H1 (cell line): ENCODE measurements at regions not wholly inside any gene's neighbourhood (a gene's known extent, or its start where the extent isn't known, plus 50 kb on each side); places are given as distances from the start of the nearest gene placed in this dataset.

Experiments
- CTCF ChIA-PET: fragments of 300-600 bp; sonication (Branson Sonifier 250); formaldehyde crosslinking; loops from one replicate; lab custom pipeline; 2021; ENCODE audit not compliant: partially characterized antibody; lab: Charles Lee
- POLR2A ChIA-PET: fragments of 300-600 bp; sonication (Branson Sonifier 250); formaldehyde crosslinking; loops from one replicate; lab custom pipeline; 2021; ENCODE audit warnings: inconsistent platforms; ENCODE audit not compliant: partially characterized antibody; lab: Charles Lee
- DNase-seq, 2 experiments: peaks; one replicate each; pipeline versions ENCODE4 v3.0.0 to v3.0.0-alpha.2; 2010 to 2022; ENCODE audit warnings: low spot score in 2 of 2, low read depth in 1 of 2, mixed read lengths in 1 of 2
- FAIRE-seq: peaks from 2 replicates; lab custom pipeline; 2011; peaks lifted over from hg19 to GRCh38; lab: Jason Lieb, UNC
- H2AFZ ChIP-seq: 2 replicates; pipeline ENCODE4 v1.8.1; 2012; ENCODE audit warnings: low read length, inconsistent platforms
- H2AK5ac ChIP-seq: 2 replicates; pipeline ENCODE4 v1.6.1; 2013; ENCODE audit warnings: low read depth, low read length
- H2BK120ac ChIP-seq: replicated peaks from 2 replicates; pipeline ENCODE3; 2013; ENCODE audit warnings: low read depth, low read length, inconsistent platforms
- H2BK12ac ChIP-seq: 2 replicates; pipeline ENCODE4 v1.6.1; 2013; ENCODE audit warnings: low read depth, low read length
- H2BK15ac ChIP-seq: 2 replicates; pipeline ENCODE4 v1.6.1; 2013; ENCODE audit warnings: low read length
- H2BK20ac ChIP-seq: 2 replicates; pipeline ENCODE4 v1.6.1; 2013; ENCODE audit warnings: low read length
- H2BK5ac ChIP-seq: 2 replicates; pipeline ENCODE4 v1.6.1; 2013; ENCODE audit warnings: low read depth, low read length
- H3K14ac ChIP-seq: 2 replicates; pipeline ENCODE4 v1.6.1; 2013; ENCODE audit warnings: inconsistent platforms; ENCODE audit not compliant: insufficient read length
- H3K18ac ChIP-seq: 2 replicates; pipeline ENCODE4 v1.6.1; 2013; ENCODE audit warnings: low read length; ENCODE audit errors: extremely low read depth
- H3K23ac ChIP-seq: 2 replicates; pipeline ENCODE4 v1.6.1; 2013; ENCODE audit warnings: inconsistent platforms; ENCODE audit not compliant: insufficient read length
- H3K23me2 ChIP-seq: 2 replicates; pipeline ENCODE4 v1.6.1; 2013; ENCODE audit warnings: low read depth, low read length
- H3K27ac ChIP-seq: 2 replicates; pipeline ENCODE4 v1.6.1; 2011; ENCODE audit warnings: low read depth, low read length, inconsistent platforms
- H3K27me3 ChIP-seq, 4 experiments: replicated peaks in 1 of 4; 1 replicate in 1 of 4; 2 replicates in 3 of 4; pipeline versions ENCODE4 v1.6.1 to v1.8.1; 2011 to 2013; ENCODE audit warnings: low read length in 3 of 4, mild to moderate bottlenecking in 3 of 4, inconsistent platforms in 2 of 4, mixed read lengths in 2 of 4, moderate library complexity in 1 of 4; ENCODE audit not compliant: control insufficient read depth in 3 of 4, insufficient read depth in 3 of 4; ENCODE audit errors: extremely low read depth in 1 of 4
- H3K36me3 ChIP-seq, 4 experiments: 2 replicates each; pipeline versions ENCODE4 v1.6.1 to v1.8.1; 2011 to 2013; ENCODE audit warnings: mild to moderate bottlenecking in 4 of 4, low read length in 3 of 4, moderate library complexity in 2 of 4, control low read depth in 1 of 4, inconsistent platforms in 1 of 4; ENCODE audit not compliant: insufficient read depth in 4 of 4, control insufficient read depth in 2 of 4
- H3K4ac ChIP-seq: replicated peaks from 2 replicates; pipeline ENCODE3; 2013; ENCODE audit warnings: low read length, low read depth, mixed read lengths, inconsistent platforms; ENCODE audit not compliant: insufficient read length
- H3K4me1 ChIP-seq, 4 experiments: replicated peaks in 1 of 4; 1 replicate in 1 of 4; 2 replicates in 3 of 4; pipeline versions ENCODE4 v1.6.1 to v1.8.1; 2011 to 2013; ENCODE audit warnings: low read length in 3 of 4, inconsistent platforms in 2 of 4, mixed read lengths in 1 of 4; ENCODE audit not compliant: insufficient read depth in 4 of 4, control insufficient read depth in 3 of 4
- H3K4me2 ChIP-seq, 2 experiments: 2 replicates each; pipeline versions ENCODE4 v1.6.1 to v1.8.1; 2011 to 2013; ENCODE audit warnings: low read depth in 2 of 2, low read length in 2 of 2, control low read depth in 1 of 2, inconsistent platforms in 1 of 2, mild to moderate bottlenecking in 1 of 2; ENCODE audit not compliant: insufficient read depth in 1 of 2
- H3K4me3 ChIP-seq, 4 experiments: fragments of 200-600, 300-600 bp in 1 of 4; sonication (generic), shearing (Covaris generic), sonication (Bioruptor Twin) in 1 of 4; 2 replicates each; pipeline versions ENCODE4 v1.5.1 to v1.8.1; 2011 to 2016; ENCODE audit warnings: low read length in 4 of 4, low read depth in 3 of 4, control low read depth in 2 of 4, inconsistent platforms in 2 of 4, mild to moderate bottlenecking in 2 of 4, mixed read lengths in 1 of 4, moderate library complexity in 1 of 4; ENCODE audit not compliant: insufficient read depth in 2 of 4; ENCODE audit errors: extremely low read depth in 1 of 4
- H3K56ac ChIP-seq: replicated peaks from 2 replicates; pipeline ENCODE3; 2013; ENCODE audit warnings: low read depth, mild to moderate bottlenecking, mixed read lengths, low read length, inconsistent platforms; ENCODE audit not compliant: insufficient read length
- H3K79me1 ChIP-seq: 2 replicates; pipeline ENCODE4 v1.6.1; 2013; ENCODE audit warnings: low read depth, low read length, control low read depth
- H3K79me2 ChIP-seq, 2 experiments: 2 replicates each; pipeline versions ENCODE4 v1.6.1 to v1.8.1; 2012 to 2013; ENCODE audit warnings: low read length in 2 of 2, mild to moderate bottlenecking in 2 of 2, inconsistent platforms in 1 of 2; ENCODE audit not compliant: insufficient read depth in 2 of 2, control insufficient read depth in 1 of 2
- H3K9ac ChIP-seq, 4 experiments: replicated peaks in 1 of 4; 1 replicate in 1 of 4; 2 replicates in 3 of 4; pipeline versions ENCODE4 v1.6.1 to v1.8.1; 2011 to 2013; ENCODE audit warnings: low read depth in 3 of 4, low read length in 3 of 4, control low read depth in 2 of 4, mild to moderate bottlenecking in 2 of 4, moderate library complexity in 2 of 4, inconsistent platforms in 1 of 4; ENCODE audit errors: extremely low read depth in 1 of 4
- H3K9me3 ChIP-seq, 2 experiments: 2 replicates each; pipeline versions ENCODE4 v1.6.1 to v1.8.1; 2012 to 2013; ENCODE audit warnings: mild to moderate bottlenecking in 2 of 2, moderate library complexity in 2 of 2, control low read depth in 1 of 2, inconsistent platforms in 1 of 2, low read depth in 1 of 2, low read length in 1 of 2, mixed read lengths in 1 of 2; ENCODE audit not compliant: insufficient read depth in 2 of 2
- H4K20me1 ChIP-seq, 2 experiments: replicated peaks in 1 of 2; 2 replicates each; pipeline versions ENCODE3 to v1.8.1; 2011 to 2013; ENCODE audit warnings: inconsistent platforms in 2 of 2, low read length in 2 of 2, mild to moderate bottlenecking in 1 of 2; ENCODE audit not compliant: insufficient read depth in 2 of 2, control insufficient read depth in 1 of 2
- H4K5ac ChIP-seq: 2 replicates; pipeline ENCODE4 v1.6.1; 2013; ENCODE audit warnings: low read length, low read depth, mixed read lengths, inconsistent platforms; ENCODE audit not compliant: insufficient read length
- H4K8ac ChIP-seq: 2 replicates; pipeline ENCODE4 v1.8.0; 2013; ENCODE audit warnings: mild to moderate bottlenecking, moderate library complexity, low read length, inconsistent platforms; ENCODE audit not compliant: insufficient read depth; ENCODE audit errors: extremely low read depth
- H4K91ac ChIP-seq: replicated peaks from 2 replicates; pipeline ENCODE3; 2013; ENCODE audit warnings: low read length, mixed read lengths, inconsistent platforms; ENCODE audit not compliant: insufficient read length
- CBX8 ChIP-seq: fragments of 300-800, 300-1000 bp; sonication (generic); IDR thresholded peaks from 2 replicates; pipeline ENCODE4 v1.7.1; 2016; ENCODE audit warnings: low read depth, low read length, borderline replicate concordance
- CHD2 ChIP-seq: IDR thresholded peaks from 2 replicates; pipeline ENCODE4 v1.6.1; 2012; ENCODE audit warnings: low read length, improper control_type of control experiment
- EP300 ChIP-seq, 2 experiments: IDR thresholded peaks; 1 replicate in 1 of 2; 2 replicates in 1 of 2; pipeline ENCODE4 v1.6.1; 2011 to 2012; ENCODE audit warnings: low read depth in 2 of 2, low read length in 2 of 2, mild to moderate bottlenecking in 2 of 2, borderline replicate concordance in 1 of 2, inconsistent platforms in 1 of 2, moderate library complexity in 1 of 2
- PHF8 ChIP-seq: fragments of 200-600 bp; sonication (generic); conservative IDR thresholded peaks from 2 replicates; pipeline ENCODE4 v1.7.1; 2012; ENCODE audit warnings: low read depth, mild to moderate bottlenecking, inconsistent platforms, low read length, moderate library complexity
- RFX5 ChIP-seq: IDR thresholded peaks from 2 replicates; pipeline ENCODE4 v1.6.1; 2011; ENCODE audit warnings: low read depth, low read length, improper control_type of control experiment, borderline replicate concordance
- SAP30 ChIP-seq: fragments of 300-600 bp; sonication (generic); IDR thresholded peaks from 2 replicates; pipeline ENCODE4 v1.7.1; 2012; ENCODE audit warnings: low read length, moderate library complexity, mild to moderate bottlenecking, inconsistent platforms; ENCODE audit not compliant: insufficient read depth, insufficient replicate concordance
- SIRT6 ChIP-seq: IDR thresholded peaks from one replicate; pipeline ENCODE4 v1.7.1; 2012; ENCODE audit warnings: low read length, inconsistent platforms
- WGBS, 2 experiments: shearing (Covaris generic) in 1 of 2; methylation state at CpG; one replicate each; pipeline versions ENCODE4 v1.1.6 to v1.1.7; 2013 to 2015; ENCODE audit warnings: low lambda C conversion rate in 2 of 2, mixed read lengths in 2 of 2, inconsistent platforms in 1 of 2, low coverage in 1 of 2, missing lambda C conversion rate in 1 of 2; ENCODE audit not compliant: insufficient replicate concordance in 2 of 2, insufficient coverage in 1 of 2, insufficient read length in 1 of 2; ENCODE audit errors: extremely low coverage in 1 of 2, missing lambda C conversion rate in 1 of 2; 5-methylcytosine and 5-hydroxymethylcytosine counted together
- TF ChIP-seq, protein P1 (sequence below): IDR thresholded peaks from 2 replicates; pipeline ENCODE4 v1.6.1; 2011; ENCODE audit warnings: low read length, improper control_type of control experiment
- TF ChIP-seq, protein P2 (sequence below): IDR thresholded peaks from 2 replicates; pipeline ENCODE4 v1.6.1; 2012; ENCODE audit warnings: low read length, inconsistent platforms

DNA sequence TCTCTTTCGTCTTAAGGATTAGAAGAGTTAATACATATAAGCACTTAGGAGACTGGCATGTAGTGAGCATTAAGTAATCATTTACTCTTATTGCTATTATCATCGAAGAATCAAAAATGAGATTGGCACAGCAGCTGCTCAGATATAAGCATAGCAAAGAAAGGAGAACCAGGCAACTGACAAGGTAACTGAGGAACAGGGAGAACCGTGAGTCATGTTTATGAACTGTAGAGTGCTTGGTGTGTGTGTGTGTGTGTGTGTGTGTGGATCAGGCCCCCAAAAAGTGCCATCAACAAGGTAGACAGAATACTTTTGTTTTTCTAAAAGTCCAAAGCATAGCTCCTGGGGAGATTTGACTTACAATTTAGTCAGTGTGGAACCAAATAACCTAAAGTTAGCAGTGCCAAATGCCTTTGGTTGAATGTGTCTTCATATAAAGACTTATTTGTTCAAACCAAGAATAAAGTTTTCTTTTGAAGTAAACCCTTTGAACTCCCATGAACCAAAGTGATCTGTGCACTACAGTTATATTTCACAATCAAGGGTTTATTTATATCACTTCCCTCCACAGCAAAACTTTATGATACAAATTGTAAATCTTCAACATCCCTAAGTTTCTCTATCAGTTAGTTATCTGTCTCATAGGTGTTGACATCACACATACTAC lies 660.6 kb downstream of the NYAP2 start:
- Histone ChIP-seq H3K27me3 (no peaks in the 10 kb centered on the region), H3K14ac (no peak overlapping the region), H2AK5ac (no peak overlapping the region), H3K27ac (no peak overlapping the region), H4K5ac (no peak overlapping the region), H3K23ac (no peak overlapping the region), H3K56ac (no peak overlapping the region), H2BK120ac (no peak overlapping the region), H2AFZ (no peak overlapping the region), H3K36me3 (no peaks in the 10 kb centered on the region), H3K9ac (no peak overlapping the region), H3K79me2 (no peaks in the 10 kb centered on the region), H4K8ac (no peak overlapping the region), H2BK5ac (no peak overlapping the region), H4K91ac (no peak overlapping the region), H3K4me3 (no peak overlapping the region), H3K9me3 (no peaks in the 10 kb centered on the region), H3K4me2 (no peak overlapping the region), H3K79me1 (no peaks in the 10 kb centered on the region), H3K4me1 (no peaks in the 10 kb centered on the region), H3K23me2 (no peaks in the 10 kb centered on the region), H2BK12ac (no peak overlapping the region), H4K20me1 (no peaks in the 10 kb centered on the region), H2BK15ac (no peak overlapping the region), H3K4ac (no peak overlapping the region), H3K18ac (no peak overlapping the region), H2BK20ac (no peak overlapping the region)
- TF ChIP-seq, protein P1, sequence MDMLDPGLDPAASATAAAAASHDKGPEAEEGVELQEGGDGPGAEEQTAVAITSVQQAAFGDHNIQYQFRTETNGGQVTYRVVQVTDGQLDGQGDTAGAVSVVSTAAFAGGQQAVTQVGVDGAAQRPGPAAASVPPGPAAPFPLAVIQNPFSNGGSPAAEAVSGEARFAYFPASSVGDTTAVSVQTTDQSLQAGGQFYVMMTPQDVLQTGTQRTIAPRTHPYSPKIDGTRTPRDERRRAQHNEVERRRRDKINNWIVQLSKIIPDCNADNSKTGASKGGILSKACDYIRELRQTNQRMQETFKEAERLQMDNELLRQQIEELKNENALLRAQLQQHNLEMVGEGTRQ = no peak
- TF ChIP-seq SIRT6 (no peak), CHD2 (no peak), SAP30 (no peak), EP300 (IDR thresholded peaks at IDR 0.05; ENCODE audit: borderline replicate concordance in 1 of 2, low read depth in 2 of 2, low read length in 2 of 2) (no peak), CBX8 (no peak), PHF8 (no peak), RFX5 (no peak)
- TF ChIP-seq, protein P2, sequence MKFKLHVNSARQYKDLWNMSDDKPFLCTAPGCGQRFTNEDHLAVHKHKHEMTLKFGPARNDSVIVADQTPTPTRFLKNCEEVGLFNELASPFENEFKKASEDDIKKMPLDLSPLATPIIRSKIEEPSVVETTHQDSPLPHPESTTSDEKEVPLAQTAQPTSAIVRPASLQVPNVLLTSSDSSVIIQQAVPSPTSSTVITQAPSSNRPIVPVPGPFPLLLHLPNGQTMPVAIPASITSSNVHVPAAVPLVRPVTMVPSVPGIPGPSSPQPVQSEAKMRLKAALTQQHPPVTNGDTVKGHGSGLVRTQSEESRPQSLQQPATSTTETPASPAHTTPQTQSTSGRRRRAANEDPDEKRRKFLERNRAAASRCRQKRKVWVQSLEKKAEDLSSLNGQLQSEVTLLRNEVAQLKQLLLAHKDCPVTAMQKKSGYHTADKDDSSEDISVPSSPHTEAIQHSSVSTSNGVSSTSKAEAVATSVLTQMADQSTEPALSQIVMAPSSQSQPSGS = no peak
- ChIA-PET CTCF (interaction anchor here (1.2 kb wide), 1 partner anchor 14 kb away, joined by 3 read pairs; no protein-coding TSS in a partner anchor), POLR2A (no interaction called here)
- DNase-seq (no peak), FAIRE-seq (no peak)
- WGBS, 2 experiments = 81% methylated on average over 3 of the region's 3 CpGs; no CpG with 5 or more reads in 1 of the 2 experiments
